ENCODE measurements at regions not wholly inside any gene's neighbourhood (a gene's known extent, or its start where the extent isn't known, plus 50 kb on each side); places are given as distances from the start of the nearest gene placed in this dataset.

DNA sequence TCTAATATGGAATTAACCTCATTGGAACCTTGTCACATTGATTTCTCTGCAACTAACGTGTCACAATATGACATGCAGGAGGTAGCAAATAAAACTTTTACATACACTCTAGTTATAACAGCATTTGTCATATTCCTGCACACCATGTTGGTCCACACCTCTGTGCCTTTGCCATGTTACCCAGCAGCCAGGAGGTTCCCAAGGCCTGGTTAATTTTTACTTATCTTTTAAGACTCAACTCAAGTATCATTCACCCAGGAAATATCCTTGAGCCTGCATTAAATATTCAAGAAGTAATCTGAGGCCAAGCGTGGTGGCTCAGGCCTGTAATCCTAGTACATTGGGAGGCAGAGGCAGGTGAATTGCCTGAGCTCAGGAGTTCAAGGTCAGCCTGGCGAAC, 447.2 kb upstream of the NR5A2 start:
- Histone ChIP-seq H2AFZ (ENCODE audit: low read depth, low read length) (no peak overlapping the region), H3K27me3 (ENCODE audit: control insufficient read depth in 1 of 2, insufficient read depth in 1 of 2, low read length in 2 of 2) (no peaks in the 10 kb centered on the region), H2AK5ac (ENCODE audit: low read length, severe bottlenecking) (no peak overlapping the region), H2BK12ac (ENCODE audit: low read length in 2 of 2) (no peak overlapping the region), H3K23ac (ENCODE audit: low read length in 2 of 2) (no peak overlapping the region), H3K14ac (ENCODE audit: low read length in 2 of 2) (no peak overlapping the region), H3K4me3 (ENCODE audit: insufficient read depth in 1 of 2, low read depth in 1 of 2, low read length in 2 of 2) (no peak overlapping the region), H3K79me1 (replicated peaks; ENCODE audit: low read length, poor library complexity, severe bottlenecking) (no peaks in the 10 kb centered on the region), H4K91ac (ENCODE audit: low read length) (no peak overlapping the region), H3K4me2 (ENCODE audit: low read length, poor library complexity, severe bottlenecking) (no peak overlapping the region), H3K9ac (ENCODE audit: low read length) (no peak overlapping the region), H3K4me1 (ENCODE audit: control insufficient read depth, insufficient read depth, low read depth, low read length) (no peaks in the 10 kb centered on the region), H2BK120ac (ENCODE audit: low read depth, low read length) (no peak overlapping the region), H2BK15ac (ENCODE audit: low read depth, poor library complexity, severe bottlenecking) (no peak overlapping the region), H3K4ac (ENCODE audit: low read depth in 1 of 2, low read length in 2 of 2) (no peak overlapping the region), H3K36me3 (ENCODE audit: control insufficient read depth in 1 of 2, insufficient read depth in 2 of 2, low read depth in 1 of 2, low read length in 2 of 2) (no peaks in the 10 kb centered on the region), H3K27ac (ENCODE audit: low read length, poor library complexity, severe bottlenecking) (no peak overlapping the region), H2BK5ac (ENCODE audit: low read depth, low read length, poor library complexity, severe bottlenecking) (no peak overlapping the region), H3K18ac (ENCODE audit: low read depth in 1 of 2, low read length in 2 of 2) (no peak overlapping the region), H4K8ac (ENCODE audit: low read length) (no peak overlapping the region), H3K9me3 (ENCODE audit: control insufficient read depth, low read length) (no peaks in the 10 kb centered on the region)
- WGBS, result 92% methylated on average over 3 of the region's 3 CpGs
- no peak for DNase-seq

DNA sequence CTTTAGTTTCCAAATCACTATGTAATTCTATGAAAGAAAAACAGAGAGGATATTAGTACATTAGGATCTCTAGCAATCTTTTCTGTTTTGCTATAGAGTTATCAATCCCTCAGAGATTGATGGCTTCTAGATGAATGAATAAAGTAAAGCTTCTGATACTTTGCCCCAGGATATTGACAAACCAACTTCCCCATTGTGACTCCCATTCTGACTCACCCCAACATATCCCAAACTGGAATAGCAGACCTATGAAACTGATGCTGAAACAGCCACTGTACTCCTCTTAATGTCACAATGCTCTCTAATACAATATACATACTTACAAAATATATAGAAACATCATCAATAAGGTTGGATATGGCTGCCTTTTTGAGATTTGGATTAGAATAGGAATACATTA, 442.1 kb upstream of the NR5A2 start:
- Histone ChIP-seq H3K9me3 (ENCODE audit: control insufficient read depth, low read length) (no peaks in the 10 kb centered on the region), H3K18ac (ENCODE audit: low read depth in 1 of 2, low read length in 2 of 2) (no peak overlapping the region), H2BK12ac (ENCODE audit: low read length in 2 of 2) (no peak overlapping the region), H3K4ac (ENCODE audit: low read depth in 1 of 2, low read length in 2 of 2) (no peak overlapping the region), H3K79me1 (replicated peaks; ENCODE audit: low read length, poor library complexity, severe bottlenecking) (no peaks in the 10 kb centered on the region), H3K4me3 (ENCODE audit: insufficient read depth in 1 of 2, low read depth in 1 of 2, low read length in 2 of 2) (no peak overlapping the region), H2BK15ac (ENCODE audit: low read depth, poor library complexity, severe bottlenecking) (no peak overlapping the region), H3K27me3 (ENCODE audit: control insufficient read depth in 1 of 2, insufficient read depth in 1 of 2, low read length in 2 of 2) (no peaks in the 10 kb centered on the region), H2AFZ (ENCODE audit: low read depth, low read length) (no peak overlapping the region), H2BK5ac (ENCODE audit: low read depth, low read length, poor library complexity, severe bottlenecking) (no peak overlapping the region), H4K8ac (ENCODE audit: low read length) (no peak overlapping the region), H2AK5ac (ENCODE audit: low read length, severe bottlenecking) (no peak overlapping the region), H3K4me2 (ENCODE audit: low read length, poor library complexity, severe bottlenecking) (no peak overlapping the region), H3K9ac (ENCODE audit: low read length) (no peak overlapping the region), H4K91ac (ENCODE audit: low read length) (no peak overlapping the region), H2BK120ac (ENCODE audit: low read depth, low read length) (no peak overlapping the region), H3K27ac (ENCODE audit: low read length, poor library complexity, severe bottlenecking) (no peak overlapping the region), H3K23ac (ENCODE audit: low read length in 2 of 2) (no peak overlapping the region), H3K14ac (ENCODE audit: low read length in 2 of 2) (no peak overlapping the region), H3K4me1 (ENCODE audit: control insufficient read depth, insufficient read depth, low read depth, low read length) (no peaks in the 10 kb centered on the region), H3K36me3 (ENCODE audit: control insufficient read depth in 1 of 2, insufficient read depth in 2 of 2, low read depth in 1 of 2, low read length in 2 of 2) (no peaks in the 10 kb centered on the region)
- no peak for DNase-seq

DNA sequence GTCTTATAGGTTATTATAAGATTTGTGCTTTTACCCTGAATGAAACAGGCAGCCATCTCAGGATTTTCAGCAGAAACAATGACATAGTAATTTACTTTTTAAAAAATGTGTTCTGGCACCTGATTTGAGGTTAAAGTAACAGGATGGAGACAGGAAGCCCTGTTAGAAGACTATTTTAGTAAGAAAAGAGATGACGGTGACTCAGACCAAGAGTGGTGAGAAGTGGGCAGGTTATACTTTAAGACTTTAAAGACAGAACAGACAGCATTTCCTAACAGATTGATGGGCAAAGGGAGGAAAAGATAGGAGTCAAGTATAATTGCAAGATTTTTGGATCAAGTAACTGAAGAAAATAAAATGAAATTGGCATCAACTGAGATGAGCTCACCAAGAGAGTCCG, 436.8 kb upstream of the NR5A2 start:
- Histone ChIP-seq H3K4ac (ENCODE audit: low read depth in 1 of 2, low read length in 2 of 2) (no peak overlapping the region), H3K27ac (ENCODE audit: low read length, poor library complexity, severe bottlenecking) (no peak overlapping the region), H2BK5ac (ENCODE audit: low read depth, low read length, poor library complexity, severe bottlenecking) (no peak overlapping the region), H2AFZ (ENCODE audit: low read depth, low read length) (no peak overlapping the region), H3K36me3 (ENCODE audit: control insufficient read depth in 1 of 2, insufficient read depth in 2 of 2, low read depth in 1 of 2, low read length in 2 of 2) (no peaks in the 10 kb centered on the region), H3K23ac (ENCODE audit: low read length in 2 of 2) (no peak overlapping the region), H3K14ac (ENCODE audit: low read length in 2 of 2) (no peak overlapping the region), H2AK5ac (ENCODE audit: low read length, severe bottlenecking) (no peak overlapping the region), H3K4me1 (ENCODE audit: control insufficient read depth, insufficient read depth, low read depth, low read length) (no peaks in the 10 kb centered on the region), H3K9me3 (ENCODE audit: control insufficient read depth, low read length) (no peaks in the 10 kb centered on the region), H2BK15ac (ENCODE audit: low read depth, poor library complexity, severe bottlenecking) (no peak overlapping the region), H3K27me3 (ENCODE audit: control insufficient read depth in 1 of 2, insufficient read depth in 1 of 2, low read length in 2 of 2) (no peaks in the 10 kb centered on the region), H3K79me1 (replicated peaks; ENCODE audit: low read length, poor library complexity, severe bottlenecking) (no peaks in the 10 kb centered on the region), H4K91ac (ENCODE audit: low read length) (no peak overlapping the region), H3K4me2 (ENCODE audit: low read length, poor library complexity, severe bottlenecking) (no peak overlapping the region), H3K4me3 (ENCODE audit: insufficient read depth in 1 of 2, low read depth in 1 of 2, low read length in 2 of 2) (no peak overlapping the region), H2BK12ac (ENCODE audit: low read length in 2 of 2) (no peak overlapping the region), H2BK120ac (ENCODE audit: low read depth, low read length) (no peak overlapping the region), H3K18ac (ENCODE audit: low read depth in 1 of 2, low read length in 2 of 2) (no peak overlapping the region), H4K8ac (ENCODE audit: low read length) (no peak overlapping the region), H3K9ac (ENCODE audit: low read length) (no peak overlapping the region)
- DNase-seq, result no peak
- 92% methylated on average over 2 of the region's 2 CpGs for WGBS

DNA sequence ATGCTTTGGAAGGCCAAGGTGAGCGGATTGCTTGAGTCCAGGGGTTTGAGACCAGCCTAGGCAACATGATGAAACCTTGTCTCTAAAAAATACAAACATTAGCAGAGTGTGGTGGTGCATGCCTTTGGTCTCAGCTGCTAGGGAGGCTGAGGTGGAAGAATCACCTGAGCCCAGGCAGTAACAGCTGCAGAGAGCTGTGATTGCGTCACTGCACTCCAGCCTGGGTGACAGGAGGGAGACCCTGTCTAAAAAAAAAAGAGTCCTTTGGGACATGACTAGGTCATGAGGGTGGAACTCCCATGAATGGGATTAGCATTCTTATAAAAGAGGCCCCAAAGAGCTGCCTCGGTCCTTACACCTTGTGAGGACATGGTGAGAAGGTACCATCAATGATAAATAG, 436.0 kb upstream of the NR5A2 start:
- Histone ChIP-seq H3K23ac (ENCODE audit: low read length in 2 of 2) (no peak overlapping the region), H3K18ac (ENCODE audit: low read depth in 1 of 2, low read length in 2 of 2) (no peak overlapping the region), H4K91ac (ENCODE audit: low read length) (no peak overlapping the region), H3K79me1 (replicated peaks; ENCODE audit: low read length, poor library complexity, severe bottlenecking) (no peaks in the 10 kb centered on the region), H2BK15ac (ENCODE audit: low read depth, poor library complexity, severe bottlenecking) (no peak overlapping the region), H3K4ac (ENCODE audit: low read depth in 1 of 2, low read length in 2 of 2) (no peak overlapping the region), H3K4me3 (ENCODE audit: insufficient read depth in 1 of 2, low read depth in 1 of 2, low read length in 2 of 2) (no peak overlapping the region), H3K14ac (ENCODE audit: low read length in 2 of 2) (no peak overlapping the region), H2BK12ac (ENCODE audit: low read length in 2 of 2) (no peak overlapping the region), H2BK120ac (ENCODE audit: low read depth, low read length) (no peak overlapping the region), H3K4me1 (ENCODE audit: control insufficient read depth, insufficient read depth, low read depth, low read length) (no peaks in the 10 kb centered on the region), H3K9me3 (ENCODE audit: control insufficient read depth, low read length) (no peaks in the 10 kb centered on the region), H3K36me3 (ENCODE audit: control insufficient read depth in 1 of 2, insufficient read depth in 2 of 2, low read depth in 1 of 2, low read length in 2 of 2) (no peaks in the 10 kb centered on the region), H4K8ac (ENCODE audit: low read length) (no peak overlapping the region), H2AFZ (ENCODE audit: low read depth, low read length) (no peak overlapping the region), H3K9ac (ENCODE audit: low read length) (no peak overlapping the region), H3K27ac (ENCODE audit: low read length, poor library complexity, severe bottlenecking) (no peak overlapping the region), H3K27me3 (ENCODE audit: control insufficient read depth in 1 of 2, insufficient read depth in 1 of 2, low read length in 2 of 2) (no peaks in the 10 kb centered on the region), H2AK5ac (ENCODE audit: low read length, severe bottlenecking) (no peak overlapping the region), H3K4me2 (ENCODE audit: low read length, poor library complexity, severe bottlenecking) (no peak overlapping the region), H2BK5ac (ENCODE audit: low read depth, low read length, poor library complexity, severe bottlenecking) (no peak overlapping the region)
- DNase-seq, result no peak
- 83% methylated on average over 3 of the region's 3 CpGs for WGBS

All from mesenchymal stem cell (in vitro differentiated cells and primary cell).